GM12874 (cell line): ENCODE measurements at regions not wholly inside any gene's neighbourhood (a gene's known extent, or its start where the extent isn't known, plus 50 kb on each side); places are given as distances from the start of the nearest gene placed in this dataset.

Experiments used
- TF ChIP-seq, protein P1 (sequence below): IDR thresholded peaks from 2 replicates; pipeline ENCODE4 v1.5.1; 2011; ENCODE audit warnings: low read depth, mild to moderate bottlenecking, control low read depth, low read length, moderate library complexity; ENCODE audit not compliant: insufficient read depth

DNA sequence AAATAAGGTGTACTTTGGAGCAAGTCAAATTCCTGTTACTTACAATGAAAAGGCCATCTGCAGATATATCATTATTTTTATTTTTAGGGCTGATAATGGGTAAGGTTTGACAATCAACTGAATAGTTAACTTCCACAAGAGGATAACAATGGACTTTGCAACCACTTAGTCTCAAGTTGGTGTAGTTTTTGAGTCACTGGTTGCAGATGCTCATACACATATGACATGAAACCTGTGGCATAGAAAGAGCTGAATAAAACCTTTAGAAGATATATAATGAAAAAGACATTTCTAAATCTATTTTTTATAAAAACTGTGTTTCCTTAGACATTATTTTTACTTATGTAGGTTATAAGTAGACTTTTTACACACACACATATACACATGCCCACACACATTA lies 2110.9 kb downstream of the PCDH7 start:
- TF ChIP-seq, protein P1, sequence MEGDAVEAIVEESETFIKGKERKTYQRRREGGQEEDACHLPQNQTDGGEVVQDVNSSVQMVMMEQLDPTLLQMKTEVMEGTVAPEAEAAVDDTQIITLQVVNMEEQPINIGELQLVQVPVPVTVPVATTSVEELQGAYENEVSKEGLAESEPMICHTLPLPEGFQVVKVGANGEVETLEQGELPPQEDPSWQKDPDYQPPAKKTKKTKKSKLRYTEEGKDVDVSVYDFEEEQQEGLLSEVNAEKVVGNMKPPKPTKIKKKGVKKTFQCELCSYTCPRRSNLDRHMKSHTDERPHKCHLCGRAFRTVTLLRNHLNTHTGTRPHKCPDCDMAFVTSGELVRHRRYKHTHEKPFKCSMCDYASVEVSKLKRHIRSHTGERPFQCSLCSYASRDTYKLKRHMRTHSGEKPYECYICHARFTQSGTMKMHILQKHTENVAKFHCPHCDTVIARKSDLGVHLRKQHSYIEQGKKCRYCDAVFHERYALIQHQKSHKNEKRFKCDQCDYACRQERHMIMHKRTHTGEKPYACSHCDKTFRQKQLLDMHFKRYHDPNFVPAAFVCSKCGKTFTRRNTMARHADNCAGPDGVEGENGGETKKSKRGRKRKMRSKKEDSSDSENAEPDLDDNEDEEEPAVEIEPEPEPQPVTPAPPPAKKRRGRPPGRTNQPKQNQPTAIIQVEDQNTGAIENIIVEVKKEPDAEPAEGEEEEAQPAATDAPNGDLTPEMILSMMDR: no peak

DNA sequence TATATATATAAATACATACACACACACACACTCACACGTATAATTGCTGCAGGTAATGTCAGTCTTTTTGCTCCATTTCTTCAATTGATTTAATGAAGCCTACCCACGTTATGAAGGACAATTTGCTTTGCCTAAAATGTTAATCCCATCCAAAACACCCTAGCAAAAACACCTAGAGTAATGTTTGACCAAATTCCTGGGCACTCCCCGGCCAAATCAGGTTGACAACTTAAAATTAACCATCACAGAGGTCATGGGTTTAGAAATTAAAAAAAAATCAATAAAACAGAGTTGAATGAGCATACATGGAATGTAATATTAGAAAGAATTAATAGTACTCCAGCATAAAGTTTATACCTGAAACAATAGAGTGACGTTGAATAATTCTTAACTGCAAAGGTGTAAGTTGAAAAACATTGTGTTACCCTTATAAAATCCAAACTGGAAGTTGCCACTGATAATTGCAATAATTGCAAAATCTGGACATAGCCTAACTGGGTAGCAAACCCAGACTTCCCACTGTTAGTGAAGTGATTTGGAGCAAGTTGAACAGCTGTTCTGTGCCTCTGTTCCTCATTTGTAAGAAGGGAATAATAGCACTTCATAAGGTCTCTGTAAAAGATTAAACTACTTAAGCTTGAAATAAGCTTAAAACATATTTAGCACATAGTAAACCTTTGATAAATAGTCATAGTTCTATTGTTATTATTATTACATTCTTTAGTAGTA lies 2120.5 kb downstream of the PCDH7 start:
- TF ChIP-seq, protein P1: no peak

DNA sequence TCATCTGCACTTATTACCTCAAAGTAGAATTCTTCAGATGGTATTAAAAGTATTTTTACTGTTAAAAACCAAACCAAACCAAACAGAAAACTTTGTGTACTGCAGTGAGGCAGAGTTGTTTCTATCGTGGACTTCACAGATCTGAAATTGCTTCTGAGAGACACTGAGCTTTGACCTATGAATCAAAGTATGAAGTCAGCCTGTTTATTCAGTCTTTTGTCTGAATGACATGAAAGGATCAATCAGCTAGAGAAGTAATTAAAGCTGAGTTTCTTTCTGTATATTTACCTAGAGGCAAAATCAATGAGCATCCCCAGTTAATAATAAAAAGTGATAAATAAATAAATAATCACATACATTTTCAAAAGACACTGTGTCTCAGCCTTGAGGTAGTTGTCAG lies 2121.0 kb downstream of the PCDH7 start:
- TF ChIP-seq, protein P1: no peak

DNA sequence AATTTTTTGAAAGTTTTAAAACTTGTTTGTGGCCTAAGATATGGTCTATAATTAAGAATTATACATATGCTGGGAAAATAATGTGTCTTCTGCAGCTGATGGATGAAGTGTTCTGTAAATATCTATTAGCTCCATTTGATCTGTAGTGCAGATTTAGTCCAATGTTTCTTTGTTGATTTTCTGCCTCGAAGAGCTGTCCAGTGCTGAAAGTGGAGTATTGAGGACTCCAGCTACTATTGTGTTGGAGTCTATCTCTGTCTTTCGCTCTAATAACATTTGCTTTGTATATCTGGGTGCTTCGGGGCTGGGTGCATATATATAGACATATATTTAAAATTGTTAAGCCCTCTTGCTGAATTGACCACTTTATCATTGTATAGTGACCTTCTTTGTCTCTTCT lies 2127.3 kb downstream of the PCDH7 start:
- TF ChIP-seq, protein P1: no peak

DNA sequence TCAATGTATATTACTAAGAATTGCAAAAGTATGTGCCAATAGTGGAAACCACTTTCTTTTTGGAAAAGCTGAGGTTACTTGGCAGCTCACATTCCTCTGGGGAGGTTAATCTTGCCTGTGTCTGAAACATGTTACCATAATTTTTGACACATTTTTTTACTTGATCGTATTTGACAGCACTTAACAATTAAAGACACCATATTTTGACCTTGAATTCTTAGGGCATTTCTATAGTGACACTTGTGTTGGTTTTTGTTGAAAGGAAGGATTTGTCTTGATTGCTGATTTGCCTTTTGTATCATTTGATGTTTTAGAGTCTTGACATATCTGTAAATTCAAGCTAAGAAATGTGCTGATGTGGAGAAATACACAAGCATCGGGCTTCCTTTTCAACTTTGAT lies 2135.5 kb downstream of the PCDH7 start:
- TF ChIP-seq, protein P1: no peak

DNA sequence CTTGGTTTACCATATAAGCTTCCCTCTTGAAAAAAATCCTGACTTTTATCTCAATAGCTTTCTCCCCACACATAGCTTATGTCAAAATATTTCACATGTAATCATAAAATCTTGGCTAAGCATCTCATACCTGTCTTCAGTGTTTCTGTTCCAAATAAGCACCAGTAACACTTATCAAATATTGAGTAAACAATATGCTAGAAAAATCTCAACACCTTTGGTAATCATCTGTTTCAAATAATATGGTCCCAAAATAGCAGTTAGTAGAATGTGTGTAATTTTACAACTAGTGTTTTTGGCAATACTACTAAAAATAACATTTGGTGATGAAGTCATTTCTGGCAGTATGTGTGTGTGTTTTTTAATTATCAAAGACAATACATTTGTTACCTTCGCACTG lies 2138.2 kb downstream of the PCDH7 start:
- TF ChIP-seq, protein P1: no peak

DNA sequence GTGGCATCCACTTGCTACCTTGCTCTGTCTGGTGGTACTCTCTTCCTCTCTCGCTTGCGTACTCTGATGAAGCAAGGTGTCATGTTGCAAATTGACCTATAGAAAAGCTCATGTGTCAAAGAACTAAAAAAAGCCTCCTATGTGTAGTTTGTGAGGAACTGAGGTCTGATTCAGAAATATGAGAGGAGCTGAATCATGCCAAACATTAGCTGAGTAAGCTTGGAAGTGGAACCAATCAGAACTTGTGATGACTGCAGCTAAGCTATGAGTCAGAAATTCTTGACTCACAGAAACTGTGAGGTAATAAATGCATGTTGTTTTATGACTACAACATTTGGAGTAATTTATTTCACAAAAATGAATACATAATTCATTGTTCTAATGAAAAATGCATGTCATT lies 2138.8 kb downstream of the PCDH7 start:
- TF ChIP-seq, protein P1: no peak
